HG03342 (cell line): ENCODE measurements at regions not wholly inside any gene's neighbourhood (a gene's known extent, or its start where the extent isn't known, plus 50 kb on each side); places are given as distances from the start of the nearest gene placed in this dataset.
"Not testable (repeated sequence)": the region's sequence is repeated elsewhere in the genome, so short reads cannot be mapped to it uniquely, and the experiment has no call there.

Experiments used
- ATAC-seq: cut with Tn5 transposase; IDR thresholded peaks from one replicate; pipeline ENCODE4 v1.9.1; 2021; ENCODE audit warnings: mild to moderate bottlenecking, moderate library complexity; ENCODE audit not compliant: unreplicated experiment

GRCh38 chr10:114730291-114730690 lies 72.2 kb upstream of the ABLIM1 start:
- no peak for ATAC-seq

- ATAC-seq = no peak
These were observed 74.9 kb upstream of the ABLIM1 start for GRCh38 chr10:114732931-114733330.

GRCh38 chr10:114735946-114736345 lies 77.9 kb upstream of the ABLIM1 start:
- ATAC-seq = no peak

GRCh38 chr10:114743521-114744231 lies 77.9 kb upstream of the FHIP2A start:
- ATAC-seq = peak; percentile 35

- ATAC-seq = no peak
These were observed 75.0 kb upstream of the FHIP2A start for GRCh38 chr10:114746531-114746930.

- ATAC-seq = no peak
These were observed 73.3 kb upstream of the FHIP2A start for GRCh38 chr10:114748241-114748640.

GRCh38 chr10:114749014-114749413 lies 72.6 kb upstream of the FHIP2A start:
- no peak for ATAC-seq

- no peak for ATAC-seq
These were observed 72.1 kb upstream of the FHIP2A start for GRCh38 chr10:114749510-114749909.

GRCh38 chr10:114751856-114752255 lies 69.7 kb upstream of the FHIP2A start:
- ATAC-seq = no peak

GRCh38 chr10:114752570-114752969 lies 69.0 kb upstream of the FHIP2A start:
- ATAC-seq = not testable (repeated sequence)

GRCh38 chr10:114753126-114753525 lies 68.5 kb upstream of the FHIP2A start:
- no peak for ATAC-seq

- ATAC-seq = no peak
These were observed 66.9 kb upstream of the FHIP2A start for GRCh38 chr10:114754445-114755320.

- no peak for ATAC-seq
These were observed 66.0 kb upstream of the FHIP2A start for GRCh38 chr10:114755537-114755936.

- ATAC-seq = no peak
These were observed 63.2 kb upstream of the FHIP2A start for GRCh38 chr10:114758331-114758730.

- ATAC-seq = no peak
These were observed 60.1 kb upstream of the FHIP2A start for GRCh38 chr10:114761205-114762193.

GRCh38 chr10:114762811-114763210 lies 58.8 kb upstream of the FHIP2A start:
- no peak for ATAC-seq

- ATAC-seq = no peak
These were observed 56.9 kb upstream of the FHIP2A start for GRCh38 chr10:114764656-114765055.

GRCh38 chr10:114766470-114766869 lies 55.1 kb upstream of the FHIP2A start:
- ATAC-seq = no peak

- no peak for ATAC-seq
These were observed 54.2 kb upstream of the FHIP2A start for GRCh38 chr10:114767101-114767985.
